ENCODE measurements at regions not wholly inside any gene's neighbourhood (a gene's known extent, or its start where the extent isn't known, plus 50 kb on each side); places are given as distances from the start of the nearest gene placed in this dataset.
"Not testable (repeated sequence)": the region's sequence is repeated elsewhere in the genome, so short reads cannot be mapped to it uniquely, and the experiment has no call there.

- DNase-seq = no peak
- no peak for TF ChIP-seq CTCF (IDR thresholded peaks at IDR 0.05; ENCODE audit: partially characterized antibody, unreplicated experiment)
- Mint-ChIP-seq H3K36me3 (ENCODE audit: unreplicated experiment) (no peaks in the 10 kb centered on the region), H3K27me3 (ENCODE audit: unreplicated experiment) (no peaks in the 10 kb centered on the region), H3K27ac (ENCODE audit: unreplicated experiment) (no peak overlapping the region), H3K4me1 (ENCODE audit: low read depth, unreplicated experiment) (no peaks in the 10 kb centered on the region), H3K9me3 (ENCODE audit: unreplicated experiment) (no peaks in the 10 kb centered on the region), H3K4me3 (ENCODE audit: unreplicated experiment) (no peak overlapping the region)
Measured at GRCh38 chr1:197991594-197991993, 74.4 kb downstream of the LHX9 start.

DNA sequence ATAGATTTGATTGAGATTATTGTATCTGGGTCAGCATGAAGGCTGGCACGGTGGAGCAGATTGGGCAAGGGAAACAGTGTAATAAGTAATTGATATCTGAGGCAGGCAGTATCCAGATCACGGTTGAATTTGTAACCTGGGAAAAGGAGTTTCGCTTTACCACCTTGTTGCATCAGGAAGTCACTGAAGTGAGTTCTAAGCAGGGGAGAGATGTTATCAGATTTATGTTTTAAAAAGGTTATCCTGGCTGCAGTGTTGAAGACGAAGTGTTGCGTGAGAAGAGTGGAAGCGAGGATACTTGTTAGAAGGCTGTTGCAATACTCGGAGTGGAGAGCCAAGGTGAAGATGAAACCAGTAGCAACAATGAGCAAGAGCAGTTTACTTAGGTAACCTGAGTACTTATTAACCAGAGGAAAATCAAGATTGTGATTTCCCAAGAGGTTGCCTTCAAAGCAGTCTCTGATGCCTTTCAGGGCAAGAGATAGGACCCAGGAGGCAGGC, 77.8 kb downstream of the LHX9 start:
- H3K4me3 Mint-ChIP-seq (ENCODE audit: unreplicated experiment) = no peak overlapping the region
- DNase-seq = no peak
- no peaks in the 10 kb centered on the region for H3K9me3 Mint-ChIP-seq (ENCODE audit: unreplicated experiment)
- H3K27me3 Mint-ChIP-seq (ENCODE audit: unreplicated experiment) = peaks cover 2% of the 10 kb centered on the region
- no peaks in the 10 kb centered on the region for H3K4me1 Mint-ChIP-seq (ENCODE audit: low read depth, unreplicated experiment)
- no peak overlapping the region for H3K27ac Mint-ChIP-seq (ENCODE audit: unreplicated experiment)
- no peaks in the 10 kb centered on the region for H3K36me3 Mint-ChIP-seq (ENCODE audit: unreplicated experiment)
- no peak for TF ChIP-seq CTCF (IDR thresholded peaks at IDR 0.05; ENCODE audit: partially characterized antibody, unreplicated experiment)

DNA sequence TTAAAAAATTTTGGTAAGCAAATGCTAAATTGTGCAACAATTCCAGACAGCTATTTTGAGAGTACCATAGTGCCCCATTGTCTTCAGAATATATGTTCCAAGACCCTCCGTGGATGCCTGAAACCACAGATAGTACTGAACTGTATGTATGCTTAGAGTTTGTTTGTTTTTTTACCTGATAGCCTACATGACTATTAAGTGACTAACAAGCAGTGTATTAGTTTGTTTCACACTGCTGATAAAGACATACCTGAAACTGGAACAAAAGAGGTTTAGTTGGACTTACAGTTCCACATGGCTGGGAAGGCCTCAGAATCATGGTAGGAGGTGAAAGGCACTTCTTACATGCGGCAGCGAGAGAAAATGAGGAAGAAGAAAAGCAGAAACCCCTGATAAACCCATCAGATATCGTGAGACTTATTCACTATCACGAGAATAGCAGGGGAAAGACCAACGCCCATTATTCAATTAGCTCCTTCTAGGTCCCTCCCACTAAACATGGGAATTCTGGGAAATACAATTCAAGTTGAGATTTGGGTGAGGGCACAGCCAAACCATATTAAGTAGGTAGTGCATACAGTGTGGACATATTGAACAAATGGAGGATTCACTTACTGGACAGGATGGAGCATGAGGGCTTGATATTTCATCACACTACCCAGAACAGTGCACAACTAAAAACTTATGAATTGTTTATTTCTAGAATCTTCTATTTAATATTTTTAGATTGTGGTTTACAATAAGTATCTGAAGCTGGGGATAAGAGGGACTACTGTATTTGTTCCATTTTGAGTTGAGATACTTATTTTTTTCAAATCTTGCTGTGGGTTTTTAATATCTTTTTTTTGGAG, 78.5 kb downstream of the LHX9 start:
- no peak for DNase-seq
- no peaks in the 10 kb centered on the region for H3K36me3 Mint-ChIP-seq (ENCODE audit: unreplicated experiment)
- no peak overlapping the region for H3K27ac Mint-ChIP-seq (ENCODE audit: unreplicated experiment)
- H3K4me1 Mint-ChIP-seq (ENCODE audit: low read depth, unreplicated experiment) = no peaks in the 10 kb centered on the region
- H3K9me3 Mint-ChIP-seq (ENCODE audit: unreplicated experiment) = no peaks in the 10 kb centered on the region
- no peak for TF ChIP-seq CTCF (IDR thresholded peaks at IDR 0.05; ENCODE audit: partially characterized antibody, unreplicated experiment)
- peaks cover 2% of the 10 kb centered on the region for H3K27me3 Mint-ChIP-seq (ENCODE audit: unreplicated experiment)
- H3K4me3 Mint-ChIP-seq (ENCODE audit: unreplicated experiment) = no peak overlapping the region

- not testable (repeated sequence) for H3K27me3 Mint-ChIP-seq (ENCODE audit: unreplicated experiment); DNase-seq; H3K4me3 Mint-ChIP-seq (ENCODE audit: unreplicated experiment); H3K4me1 Mint-ChIP-seq (ENCODE audit: low read depth, unreplicated experiment); H3K27ac Mint-ChIP-seq (ENCODE audit: unreplicated experiment); H3K9me3 Mint-ChIP-seq (ENCODE audit: unreplicated experiment); H3K36me3 Mint-ChIP-seq (ENCODE audit: unreplicated experiment)
Measured at GRCh38 chr1:197996259-197996512, 79.0 kb downstream of the LHX9 start.

- Mint-ChIP-seq H3K27ac (ENCODE audit: unreplicated experiment) (no peak overlapping the region), H3K36me3 (ENCODE audit: unreplicated experiment) (no peaks in the 10 kb centered on the region), H3K9me3 (ENCODE audit: unreplicated experiment) (no peaks in the 10 kb centered on the region), H3K4me1 (ENCODE audit: low read depth, unreplicated experiment) (no peaks in the 10 kb centered on the region), H3K4me3 (ENCODE audit: unreplicated experiment) (no peak overlapping the region), H3K27me3 (ENCODE audit: unreplicated experiment) (peaks cover 2% of the 10 kb centered on the region)
- DNase-seq = no peak
- no peak for TF ChIP-seq CTCF (IDR thresholded peaks at IDR 0.05; ENCODE audit: partially characterized antibody, unreplicated experiment)
Measured at GRCh38 chr1:197998110-197998509, 80.9 kb downstream of the LHX9 start.

Data from glutamatergic neuron (in vitro differentiated cells).